Naive B cell (primary cell): ENCODE measurements at regions not wholly inside any gene's neighbourhood (a gene's known extent, or its start where the extent isn't known, plus 50 kb on each side); places are given as distances from the start of the nearest gene placed in this dataset.
"Not testable (repeated sequence)": the region's sequence is repeated elsewhere in the genome, so short reads cannot be mapped to it uniquely, and the experiment has no call there.

Source experiments
- ATAC-seq, 2 donors: fragments of 150-1000 bp; cut with Tn5 transposase; 2 replicates each; pipeline ENCODE4 v1.10.0; 2021; ENCODE audit warnings: low read depth in 2 of 2, mild to moderate bottlenecking in 2 of 2, moderate library complexity in 2 of 2
- DNase-seq: peaks from one replicate; pipeline ENCODE4 v3.0.0; 2022
- H3K27ac Mint-ChIP-seq, 6 donors: one replicate each; pipeline ENCODE4 v1.8.0; 2020 to 2022; ENCODE audit warnings: mild to moderate bottlenecking in 6 of 6, mixed read lengths in 6 of 6, moderate library complexity in 5 of 6, inconsistent platforms in 2 of 6
- H3K27me3 Mint-ChIP-seq, 3 donors: one replicate each; pipeline ENCODE4 v1.8.0; 2021 to 2022; ENCODE audit warnings: mixed read lengths in 3 of 3, mild to moderate bottlenecking in 1 of 3
- H3K36me3 Mint-ChIP-seq, 2 donors: one replicate each; pipeline ENCODE4 v1.8.0; 2020 to 2022; ENCODE audit warnings: mixed read lengths in 2 of 2, inconsistent platforms in 1 of 2, mild to moderate bottlenecking in 1 of 2
- H3K4me1 Mint-ChIP-seq, 3 donors: one replicate each; pipeline ENCODE4 v1.8.0; 2020 to 2022; ENCODE audit warnings: mixed read lengths in 3 of 3, inconsistent platforms in 1 of 3, mild to moderate bottlenecking in 1 of 3, moderate library complexity in 1 of 3
- H3K4me3 Mint-ChIP-seq, 8 donors: one replicate each; pipeline ENCODE4 v1.8.0; 2020 to 2022; ENCODE audit warnings: mild to moderate bottlenecking in 8 of 8, mixed read lengths in 8 of 8, moderate library complexity in 8 of 8, inconsistent platforms in 2 of 8
- H3K9me3 Mint-ChIP-seq, 7 donors: one replicate each; pipeline ENCODE4 v1.8.0; 2020 to 2022; ENCODE audit warnings: mixed read lengths in 7 of 7, mild to moderate bottlenecking in 5 of 7, inconsistent platforms in 2 of 7, moderate library complexity in 1 of 7

- ATAC-seq (no peak), DNase-seq (no peak)
- no peak overlapping the region for H3K4me3 Mint-ChIP-seq
- H3K27ac Mint-ChIP-seq = no peak overlapping the region
- no peaks in the 10 kb centered on the region for H3K9me3 Mint-ChIP-seq
- peaks cover 0 to 21% (median 0%) of the 10 kb centered on the region in 3 donors for H3K27me3 Mint-ChIP-seq
- H3K4me1 Mint-ChIP-seq = peaks cover 3 to 6% (median 4%) of the 10 kb centered on the region in 3 donors
- H3K36me3 Mint-ChIP-seq = no peaks in the 10 kb centered on the region
Measured at GRCh38 chr6:139983555-139984276, 609.3 kb upstream of the CITED2 start.

- ATAC-seq (no peak), DNase-seq (no peak)
- Mint-ChIP-seq H3K4me1 (peaks cover 3 to 6% (median 4%) of the 10 kb centered on the region in 3 donors), H3K4me3 (no peak overlapping the region), H3K9me3 (no peaks in the 10 kb centered on the region), H3K27me3 (peaks cover 0 to 21% (median 0%) of the 10 kb centered on the region in 3 donors), H3K36me3 (no peaks in the 10 kb centered on the region), H3K27ac (peak overlapping the region in 1 of 6 donors; percentile 81)
Measured at GRCh38 chr6:139982652-139983295, 608.3 kb upstream of the CITED2 start.

DNA sequence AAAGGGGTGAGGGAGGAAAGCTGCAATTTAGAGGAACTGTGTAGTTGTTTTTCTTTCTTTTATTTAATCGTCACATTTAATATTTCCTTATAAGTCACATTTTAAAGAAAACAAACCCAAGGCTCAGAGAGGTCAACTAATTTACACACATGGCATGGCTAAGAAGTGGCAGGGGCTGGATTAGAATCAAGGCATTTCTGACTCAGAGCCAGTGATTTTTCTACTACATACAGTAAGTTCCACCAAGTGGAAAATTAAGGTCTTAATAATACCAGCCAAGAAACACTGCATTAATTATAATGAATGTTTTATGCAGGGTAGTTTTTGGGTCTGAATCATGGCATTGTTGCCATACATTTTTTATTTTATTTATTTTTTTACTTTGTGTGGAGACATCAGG, 607.7 kb upstream of the CITED2 start:
- Mint-ChIP-seq H3K9me3 (no peaks in the 10 kb centered on the region), H3K36me3 (no peaks in the 10 kb centered on the region), H3K27ac (peak overlapping the region in 1 of 6 donors; percentile 81), H3K27me3 (peaks cover 0 to 21% (median 0%) of the 10 kb centered on the region in 3 donors), H3K4me1 (peaks cover 3 to 6% (median 4%) of the 10 kb centered on the region in 3 donors), H3K4me3 (no peak overlapping the region)
- no peak for DNase-seq
- no peak for ATAC-seq

DNA sequence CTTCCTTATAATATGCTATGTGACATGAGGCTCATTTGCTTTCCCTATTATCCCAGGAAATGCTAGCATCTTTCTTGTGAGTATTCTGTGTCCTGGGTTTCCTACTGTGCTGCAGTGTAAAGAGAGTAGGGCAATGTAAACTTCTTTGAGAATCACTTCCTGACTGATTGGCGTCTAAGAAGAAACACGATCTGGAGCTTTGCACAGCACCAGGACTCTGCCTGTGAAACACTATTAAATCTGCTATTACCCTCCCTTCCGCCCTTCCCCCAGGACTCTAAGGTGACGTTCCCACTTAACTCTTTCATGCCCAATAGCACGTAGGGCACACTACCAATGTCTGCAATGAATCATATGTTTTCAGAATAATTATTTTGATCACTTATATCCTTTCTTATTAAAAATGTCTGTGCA, 607.3 kb upstream of the CITED2 start:
- Mint-ChIP-seq H3K4me3 (no peak overlapping the region), H3K27ac (peak overlapping the region in 1 of 6 donors; percentile 50)
- no peak for ATAC-seq

DNA sequence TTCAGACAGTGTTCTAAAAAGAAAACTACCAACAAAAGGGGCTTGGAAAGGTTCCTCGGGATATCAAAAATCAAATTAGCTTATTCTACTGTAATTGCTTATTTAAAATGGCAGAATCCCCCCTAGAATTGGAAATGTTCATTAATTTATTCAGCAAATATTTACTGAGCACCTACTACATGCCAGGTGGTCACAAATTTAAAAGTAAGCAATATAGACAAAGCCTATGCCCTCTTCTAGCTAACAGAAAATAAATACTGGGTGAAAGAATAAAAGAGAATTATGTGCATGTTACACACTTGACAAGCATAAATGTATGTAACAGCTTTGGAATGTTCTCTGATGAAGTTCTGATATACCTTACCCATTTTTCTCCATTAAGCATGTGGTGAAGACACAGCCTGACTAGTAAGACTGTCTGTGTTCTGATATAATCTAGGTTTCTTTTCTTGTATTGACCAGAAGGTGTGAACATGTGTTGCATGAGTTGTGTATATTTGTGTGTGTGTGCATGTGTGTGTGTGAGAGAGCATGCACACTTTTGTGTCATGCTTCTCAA, 606.7 kb upstream of the CITED2 start:
- Mint-ChIP-seq H3K27me3 (peaks cover 0 to 21% (median 2%) of the 10 kb centered on the region in 3 donors), H3K9me3 (no peaks in the 10 kb centered on the region), H3K4me3 (no peak overlapping the region), H3K27ac (no peak overlapping the region), H3K36me3 (no peaks in the 10 kb centered on the region), H3K4me1 (peaks cover 3 to 6% (median 4%) of the 10 kb centered on the region in 3 donors)
- ATAC-seq (no peak), DNase-seq (no peak)

More for the DNA sequence above, 607.3 kb upstream of the CITED2 start:
- Mint-ChIP-seq H3K4me1 (peaks cover 3 to 6% (median 4%) of the 10 kb centered on the region in 3 donors), H3K9me3 (no peaks in the 10 kb centered on the region), H3K27me3 (peaks cover 0 to 21% (median 0%) of the 10 kb centered on the region in 3 donors), H3K36me3 (no peaks in the 10 kb centered on the region)
- no peak for DNase-seq

- not testable (repeated sequence) for DNase-seq, ATAC-seq
Measured at GRCh38 chr6:139980631-139981030, 606.2 kb upstream of the CITED2 start.

GRCh38 chr6:139979021-139979725, 604.7 kb upstream of the CITED2 start:
- no peaks in the 10 kb centered on the region for H3K9me3 Mint-ChIP-seq

More at GRCh38 chr6:139980631-139981030, 606.2 kb upstream of the CITED2 start:
- not testable (repeated sequence) for H3K4me3 Mint-ChIP-seq, H3K9me3 Mint-ChIP-seq, H3K4me1 Mint-ChIP-seq, H3K27ac Mint-ChIP-seq, H3K36me3 Mint-ChIP-seq
- H3K27me3 Mint-ChIP-seq = peaks cover 0 to 17% (median 7%) of the 10 kb centered on the region in 3 donors

GRCh38 chr6:139977887-139978332, 603.5 kb upstream of the CITED2 start:
- no peak overlapping the region for H3K4me3 Mint-ChIP-seq
- DNase-seq (no peak), ATAC-seq (no peak)
- H3K27me3 Mint-ChIP-seq = peaks cover 0 to 8% (median 0%) of the 10 kb centered on the region in 3 donors
- no peak overlapping the region for H3K27ac Mint-ChIP-seq
- no peaks in the 10 kb centered on the region for H3K36me3 Mint-ChIP-seq
- H3K4me1 Mint-ChIP-seq = peaks cover 3 to 6% (median 4%) of the 10 kb centered on the region in 3 donors
- H3K9me3 Mint-ChIP-seq = no peaks in the 10 kb centered on the region

More at GRCh38 chr6:139979021-139979725, 604.7 kb upstream of the CITED2 start:
- Mint-ChIP-seq H3K27me3 (peaks cover 0 to 8% (median 2%) of the 10 kb centered on the region in 3 donors), H3K27ac (no peak overlapping the region), H3K4me1 (peaks cover 3 to 6% (median 4%) of the 10 kb centered on the region in 3 donors), H3K4me3 (no peak overlapping the region), H3K36me3 (no peaks in the 10 kb centered on the region)
- no peak for ATAC-seq
- no peak for DNase-seq

GRCh38 chr6:139973669-139974344, 599.4 kb upstream of the CITED2 start:
- H3K9me3 Mint-ChIP-seq = peaks cover 0 to 2% (median 0%) of the 10 kb centered on the region in 7 donors
- no peaks in the 10 kb centered on the region for H3K36me3 Mint-ChIP-seq
- H3K4me3 Mint-ChIP-seq = no peak overlapping the region
- ATAC-seq (no peak), DNase-seq (no peak)
- peaks cover 0 to 8% (median 0%) of the 10 kb centered on the region in 3 donors for H3K27me3 Mint-ChIP-seq
- H3K4me1 Mint-ChIP-seq = peaks cover 7 to 12% (median 9%) of the 10 kb centered on the region in 3 donors
- no peak overlapping the region for H3K27ac Mint-ChIP-seq

DNA sequence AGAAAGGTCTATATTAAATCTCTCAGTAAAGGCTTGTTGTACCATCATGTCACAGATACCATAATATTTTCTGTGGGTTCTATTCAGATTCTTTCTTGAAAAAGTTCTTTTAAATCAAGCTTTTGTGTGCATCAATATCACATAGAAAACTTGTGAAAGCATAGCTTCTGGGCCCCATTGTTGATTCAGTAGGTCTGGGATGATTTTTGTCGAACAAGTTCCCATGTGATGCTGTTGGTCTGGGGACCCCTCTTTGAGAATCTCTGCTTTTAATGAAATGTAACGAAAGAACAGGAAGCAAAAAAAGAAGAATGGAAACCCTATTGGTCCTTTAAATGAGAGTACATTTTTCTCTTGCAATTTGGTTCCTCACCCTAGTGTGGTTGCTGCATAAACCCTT, 597.7 kb upstream of the CITED2 start:
- H3K4me3 Mint-ChIP-seq = no peak overlapping the region
- no peak overlapping the region for H3K27ac Mint-ChIP-seq
- DNase-seq (no peak), ATAC-seq (no peak)
- H3K27me3 Mint-ChIP-seq = peaks cover 0 to 8% (median 0%) of the 10 kb centered on the region in 3 donors
- peaks cover 0 to 2% (median 0%) of the 10 kb centered on the region in 7 donors for H3K9me3 Mint-ChIP-seq
- no peaks in the 10 kb centered on the region for H3K36me3 Mint-ChIP-seq
- peaks cover 7 to 12% (median 9%) of the 10 kb centered on the region in 3 donors for H3K4me1 Mint-ChIP-seq

GRCh38 chr6:139970591-139970991, 596.1 kb upstream of the CITED2 start:
- Mint-ChIP-seq H3K9me3 (peaks cover 0 to 2% (median 0%) of the 10 kb centered on the region in 7 donors), H3K27ac (no peak overlapping the region)

DNA sequence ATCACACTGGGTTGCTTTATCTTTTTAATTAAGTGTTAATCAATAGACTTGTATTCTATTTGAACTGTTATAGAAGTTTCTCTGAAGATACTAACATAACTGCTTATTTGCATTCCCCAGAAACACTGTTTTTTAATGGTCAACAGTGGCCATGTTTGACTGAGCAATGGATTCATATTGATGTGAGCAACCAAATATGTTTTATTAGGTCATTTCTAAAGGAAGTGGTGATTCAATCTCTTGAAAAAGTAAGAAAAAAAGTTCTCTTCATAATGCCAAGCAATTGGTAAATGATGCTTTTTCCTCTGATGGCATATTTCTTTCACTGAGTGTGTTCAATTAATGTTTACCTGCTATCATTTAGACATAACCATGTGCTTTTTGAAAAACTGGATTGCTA, 593.0 kb upstream of the CITED2 start:
- peaks cover 0 to 2% (median 0%) of the 10 kb centered on the region in 7 donors for H3K9me3 Mint-ChIP-seq
- no peak overlapping the region for H3K27ac Mint-ChIP-seq
- H3K4me1 Mint-ChIP-seq = peaks cover 10 to 14% (median 12%) of the 10 kb centered on the region in 3 donors
- no peaks in the 10 kb centered on the region for H3K36me3 Mint-ChIP-seq
- DNase-seq (no peak), ATAC-seq (no peak)
- H3K4me3 Mint-ChIP-seq = no peak overlapping the region
- no peaks in the 10 kb centered on the region for H3K27me3 Mint-ChIP-seq

More at GRCh38 chr6:139970591-139970991, 596.1 kb upstream of the CITED2 start:
- peaks cover 0 to under 1% (median 0%) of the 10 kb centered on the region in 3 donors for H3K27me3 Mint-ChIP-seq
- H3K4me1 Mint-ChIP-seq = peaks cover 7 to 12% (median 9%) of the 10 kb centered on the region in 3 donors
- peak; percentile 65 to 82 for ATAC-seq
- peak; percentile 1 for DNase-seq
- no peak overlapping the region for H3K4me3 Mint-ChIP-seq
- no peaks in the 10 kb centered on the region for H3K36me3 Mint-ChIP-seq
